Vagina (tissue), 2 donors: ENCODE measurements at regions not wholly inside any gene's neighbourhood (a gene's known extent, or its start where the extent isn't known, plus 50 kb on each side); places are given as distances from the start of the nearest gene placed in this dataset.

Source experiments
- CTCF ChIP-seq, 3 experiments: fragments of 450-650 bp in 2 of 3; fragments of 200-600 bp in 1 of 3; sonication (generic) in 1 of 3; IDR thresholded peaks; one replicate each; pipeline ENCODE4 v1.5.1; 2017 to 2019; ENCODE audit warnings: antibody characterized with exemption in 3 of 3, mild to moderate bottlenecking in 2 of 3, moderate library complexity in 2 of 3
- POLR2A ChIP-seq, 2 donors: fragments of 450-650 bp; IDR thresholded peaks; one replicate each; pipeline ENCODE4 v1.6.1; 2017; ENCODE audit warnings: antibody characterized with exemption in 2 of 2, mild to moderate bottlenecking in 2 of 2, moderate library complexity in 2 of 2
- POLR2AphosphoS5 ChIP-seq, 2 donors: sonication (generic); formaldehyde crosslinking; IDR thresholded peaks; one replicate each; pipeline ENCODE4 v1.9.0; 2017; ENCODE audit warnings: antibody characterized with exemption in 2 of 2, mild to moderate bottlenecking in 2 of 2, low read depth in 1 of 2; ENCODE audit not compliant: insufficient read depth in 1 of 2

GRCh38 chr4:29131304-29131703, 1588.9 kb upstream of the PCDH7 start:
- TF ChIP-seq CTCF (IDR thresholded peaks at IDR 0.05) (no peak), POLR2AphosphoS5 (IDR thresholded peaks at IDR 0.05; ENCODE audit: insufficient read depth in 1 of 2, low read depth in 1 of 2) (no peak), POLR2A (IDR thresholded peaks at IDR 0.05) (no peak)
